ENCODE measurements at regions not wholly inside any gene's neighbourhood (a gene's known extent, or its start where the extent isn't known, plus 50 kb on each side); places are given as distances from the start of the nearest gene placed in this dataset.

DNA sequence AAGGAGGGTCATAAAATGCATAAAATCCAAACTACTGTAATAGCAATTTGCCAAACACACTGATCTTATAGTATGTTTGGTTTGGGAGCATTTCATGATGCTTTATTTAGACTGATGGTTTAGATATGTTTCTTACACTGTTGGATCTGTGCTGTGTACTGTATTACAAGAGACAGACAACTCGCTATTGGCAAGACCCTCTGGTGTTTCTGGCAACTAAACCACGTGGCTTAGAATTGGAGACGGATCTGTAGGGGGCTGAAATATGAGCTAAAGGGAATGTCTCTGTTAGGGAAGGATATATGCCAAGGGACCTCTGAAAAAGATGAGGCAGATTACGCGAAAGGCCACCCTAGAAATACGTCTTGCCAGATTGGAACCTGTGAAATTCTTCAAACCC lies 208.7 kb downstream of the BARX2 start:
- RAD21 ChIA-PET (ENCODE audit: unreplicated experiment): no interaction called here
- no peak overlapping the region for H3K27ac ChIP-seq (ENCODE audit: control insufficient read depth, insufficient read depth)
- H3K4me1 ChIP-seq (ENCODE audit: control insufficient read depth, insufficient read depth, low read length): no peaks in the 10 kb centered on the region
- POLR2A ChIA-PET: no interaction called here
- H3K79me2 ChIP-seq (ENCODE audit: control insufficient read depth, insufficient read depth, low read length): no peaks in the 10 kb centered on the region
- H3K4me2 ChIP-seq (ENCODE audit: control insufficient read depth, insufficient read depth): no peak overlapping the region
- SMC1A ChIA-PET (ENCODE audit: uncharacterized antibody, unreplicated experiment): no interaction called here
- FAIRE-seq (no peak), ATAC-seq (no peak), DNase-seq (ENCODE audit: low read depth, low spot score) (no peak)
- H2AFZ ChIP-seq (ENCODE audit: control insufficient read depth, low read depth, low read length): no peak overlapping the region
- TF ChIP-seq, protein P1, sequence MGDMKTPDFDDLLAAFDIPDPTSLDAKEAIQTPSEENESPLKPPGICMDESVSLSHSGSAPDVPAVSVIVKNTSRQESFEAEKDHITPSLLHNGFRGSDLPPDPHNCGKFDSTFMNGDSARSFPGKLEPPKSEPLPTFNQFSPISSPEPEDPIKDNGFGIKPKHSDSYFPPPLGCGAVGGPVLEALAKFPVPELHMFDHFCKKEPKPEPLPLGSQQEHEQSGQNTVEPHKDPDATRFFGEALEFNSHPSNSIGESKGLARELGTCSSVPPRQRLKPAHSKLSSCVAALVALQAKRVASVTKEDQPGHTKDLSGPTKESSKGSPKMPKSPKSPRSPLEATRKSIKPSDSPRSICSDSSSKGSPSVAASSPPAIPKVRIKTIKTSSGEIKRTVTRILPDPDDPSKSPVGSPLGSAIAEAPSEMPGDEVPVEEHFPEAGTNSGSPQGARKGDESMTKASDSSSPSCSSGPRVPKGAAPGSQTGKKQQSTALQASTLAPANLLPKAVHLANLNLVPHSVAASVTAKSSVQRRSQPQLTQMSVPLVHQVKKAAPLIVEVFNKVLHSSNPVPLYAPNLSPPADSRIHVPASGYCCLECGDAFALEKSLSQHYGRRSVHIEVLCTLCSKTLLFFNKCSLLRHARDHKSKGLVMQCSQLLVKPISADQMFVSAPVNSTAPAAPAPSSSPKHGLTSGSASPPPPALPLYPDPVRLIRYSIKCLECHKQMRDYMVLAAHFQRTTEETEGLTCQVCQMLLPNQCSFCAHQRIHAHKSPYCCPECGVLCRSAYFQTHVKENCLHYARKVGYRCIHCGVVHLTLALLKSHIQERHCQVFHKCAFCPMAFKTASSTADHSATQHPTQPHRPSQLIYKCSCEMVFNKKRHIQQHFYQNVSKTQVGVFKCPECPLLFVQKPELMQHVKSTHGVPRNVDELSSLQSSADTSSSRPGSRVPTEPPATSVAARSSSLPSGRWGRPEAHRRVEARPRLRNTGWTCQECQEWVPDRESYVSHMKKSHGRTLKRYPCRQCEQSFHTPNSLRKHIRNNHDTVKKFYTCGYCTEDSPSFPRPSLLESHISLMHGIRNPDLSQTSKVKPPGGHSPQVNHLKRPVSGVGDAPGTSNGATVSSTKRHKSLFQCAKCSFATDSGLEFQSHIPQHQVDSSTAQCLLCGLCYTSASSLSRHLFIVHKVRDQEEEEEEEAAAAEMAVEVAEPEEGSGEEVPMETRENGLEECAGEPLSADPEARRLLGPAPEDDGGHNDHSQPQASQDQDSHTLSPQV (IDR thresholded peaks at IDR 0.05): no peak
- TF ChIP-seq, protein P2, sequence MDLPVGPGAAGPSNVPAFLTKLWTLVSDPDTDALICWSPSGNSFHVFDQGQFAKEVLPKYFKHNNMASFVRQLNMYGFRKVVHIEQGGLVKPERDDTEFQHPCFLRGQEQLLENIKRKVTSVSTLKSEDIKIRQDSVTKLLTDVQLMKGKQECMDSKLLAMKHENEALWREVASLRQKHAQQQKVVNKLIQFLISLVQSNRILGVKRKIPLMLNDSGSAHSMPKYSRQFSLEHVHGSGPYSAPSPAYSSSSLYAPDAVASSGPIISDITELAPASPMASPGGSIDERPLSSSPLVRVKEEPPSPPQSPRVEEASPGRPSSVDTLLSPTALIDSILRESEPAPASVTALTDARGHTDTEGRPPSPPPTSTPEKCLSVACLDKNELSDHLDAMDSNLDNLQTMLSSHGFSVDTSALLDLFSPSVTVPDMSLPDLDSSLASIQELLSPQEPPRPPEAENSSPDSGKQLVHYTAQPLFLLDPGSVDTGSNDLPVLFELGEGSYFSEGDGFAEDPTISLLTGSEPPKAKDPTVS (IDR thresholded peaks at IDR 0.05; ENCODE audit: low read depth, low read length): no peak
- no peak for TF ChIP-seq JUND (IDR thresholded peaks at IDR 0.05; ENCODE audit: low read depth, low read length)
- no peak for TF ChIP-seq FOXM1 (IDR thresholded peaks at IDR 0.05; ENCODE audit: low read depth, low read length)
- TF ChIP-seq RUNX3 (IDR thresholded peaks at IDR 0.05; ENCODE audit: low read length): no peak
- no peak for TF ChIP-seq SIN3A (IDR thresholded peaks at IDR 0.05; ENCODE audit: low read depth, low read length)
- no peak for TF ChIP-seq EED (IDR thresholded peaks at IDR 0.05; ENCODE audit: low read depth)
- no peak for TF ChIP-seq SPI1 (IDR thresholded peaks at IDR 0.05; ENCODE audit: borderline replicate concordance, insufficient read depth, low read depth, low read length)
- TF ChIP-seq ZNF384 (IDR thresholded peaks at IDR 0.05; ENCODE audit: borderline replicate concordance, low read depth, low read length): no peak
- TF ChIP-seq ATF7 (IDR thresholded peaks at IDR 0.05; ENCODE audit: low read depth): no peak
- TF ChIP-seq TCF12 (IDR thresholded peaks at IDR 0.05; ENCODE audit: low read depth, low read length): no peak
- TF ChIP-seq, protein P3, sequence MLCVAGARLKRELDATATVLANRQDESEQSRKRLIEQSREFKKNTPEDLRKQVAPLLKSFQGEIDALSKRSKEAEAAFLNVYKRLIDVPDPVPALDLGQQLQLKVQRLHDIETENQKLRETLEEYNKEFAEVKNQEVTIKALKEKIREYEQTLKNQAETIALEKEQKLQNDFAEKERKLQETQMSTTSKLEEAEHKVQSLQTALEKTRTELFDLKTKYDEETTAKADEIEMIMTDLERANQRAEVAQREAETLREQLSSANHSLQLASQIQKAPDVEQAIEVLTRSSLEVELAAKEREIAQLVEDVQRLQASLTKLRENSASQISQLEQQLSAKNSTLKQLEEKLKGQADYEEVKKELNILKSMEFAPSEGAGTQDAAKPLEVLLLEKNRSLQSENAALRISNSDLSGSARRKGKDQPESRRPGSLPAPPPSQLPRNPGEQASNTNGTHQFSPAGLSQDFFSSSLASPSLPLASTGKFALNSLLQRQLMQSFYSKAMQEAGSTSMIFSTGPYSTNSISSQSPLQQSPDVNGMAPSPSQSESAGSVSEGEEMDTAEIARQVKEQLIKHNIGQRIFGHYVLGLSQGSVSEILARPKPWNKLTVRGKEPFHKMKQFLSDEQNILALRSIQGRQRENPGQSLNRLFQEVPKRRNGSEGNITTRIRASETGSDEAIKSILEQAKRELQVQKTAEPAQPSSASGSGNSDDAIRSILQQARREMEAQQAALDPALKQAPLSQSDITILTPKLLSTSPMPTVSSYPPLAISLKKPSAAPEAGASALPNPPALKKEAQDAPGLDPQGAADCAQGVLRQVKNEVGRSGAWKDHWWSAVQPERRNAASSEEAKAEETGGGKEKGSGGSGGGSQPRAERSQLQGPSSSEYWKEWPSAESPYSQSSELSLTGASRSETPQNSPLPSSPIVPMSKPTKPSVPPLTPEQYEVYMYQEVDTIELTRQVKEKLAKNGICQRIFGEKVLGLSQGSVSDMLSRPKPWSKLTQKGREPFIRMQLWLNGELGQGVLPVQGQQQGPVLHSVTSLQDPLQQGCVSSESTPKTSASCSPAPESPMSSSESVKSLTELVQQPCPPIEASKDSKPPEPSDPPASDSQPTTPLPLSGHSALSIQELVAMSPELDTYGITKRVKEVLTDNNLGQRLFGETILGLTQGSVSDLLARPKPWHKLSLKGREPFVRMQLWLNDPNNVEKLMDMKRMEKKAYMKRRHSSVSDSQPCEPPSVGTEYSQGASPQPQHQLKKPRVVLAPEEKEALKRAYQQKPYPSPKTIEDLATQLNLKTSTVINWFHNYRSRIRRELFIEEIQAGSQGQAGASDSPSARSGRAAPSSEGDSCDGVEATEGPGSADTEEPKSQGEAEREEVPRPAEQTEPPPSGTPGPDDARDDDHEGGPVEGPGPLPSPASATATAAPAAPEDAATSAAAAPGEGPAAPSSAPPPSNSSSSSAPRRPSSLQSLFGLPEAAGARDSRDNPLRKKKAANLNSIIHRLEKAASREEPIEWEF (IDR thresholded peaks at IDR 0.05; ENCODE audit: insufficient replicate concordance, low read depth, low read length): no peak
- no peak for TF ChIP-seq SP1 (IDR thresholded peaks at IDR 0.05; ENCODE audit: low read depth, low read length)
- TF ChIP-seq BRCA1 (IDR thresholded peaks at IDR 0.05; ENCODE audit: low read depth, low read length): no peak
- in situ Hi-C loops (cut with MboI): no loop called here
- no peak overlapping the region for H3K9ac ChIP-seq (ENCODE audit: control insufficient read depth, insufficient read depth, low read length)
- CTCF ChIA-PET: interaction anchor here (0.6 kb wide), 1 partner anchor 121 kb away, joined by 3 read pairs; no protein-coding TSS in a partner anchor
- no peaks in the 10 kb centered on the region for H3K9me3 ChIP-seq (replicated peaks; ENCODE audit: control insufficient read depth, insufficient read depth, low read length)
- intact Hi-C loops (cut with micrococcal nuclease; ENCODE audit: unreplicated experiment): no loop called here
- 3% methylated on average over 6 of the region's 6 CpGs for WGBS (ENCODE audit: insufficient coverage, insufficient replicate concordance, low lambda C conversion rate, missing lambda C conversion rate)
- H3K4me3 ChIP-seq: no peak overlapping the region
- H3K36me3 ChIP-seq (ENCODE audit: control insufficient read depth in 2 of 2, insufficient read depth in 2 of 2, low read length in 1 of 2): no peaks in the 10 kb centered on the region
- H4K20me1 ChIP-seq (ENCODE audit: control insufficient read depth, insufficient read depth): no peaks in the 10 kb centered on the region
- H3K27me3 ChIP-seq (replicated peaks in 1 of 2; ENCODE audit: control insufficient read depth in 2 of 2, insufficient read depth in 2 of 2, low read length in 1 of 2): no peaks in the 10 kb centered on the region
- BruUV-seq (replicated peaks): no TSS peak
